ENCODE measurements at regions not wholly inside any gene's neighbourhood (a gene's known extent, or its start where the extent isn't known, plus 50 kb on each side); places are given as distances from the start of the nearest gene placed in this dataset.

DNA sequence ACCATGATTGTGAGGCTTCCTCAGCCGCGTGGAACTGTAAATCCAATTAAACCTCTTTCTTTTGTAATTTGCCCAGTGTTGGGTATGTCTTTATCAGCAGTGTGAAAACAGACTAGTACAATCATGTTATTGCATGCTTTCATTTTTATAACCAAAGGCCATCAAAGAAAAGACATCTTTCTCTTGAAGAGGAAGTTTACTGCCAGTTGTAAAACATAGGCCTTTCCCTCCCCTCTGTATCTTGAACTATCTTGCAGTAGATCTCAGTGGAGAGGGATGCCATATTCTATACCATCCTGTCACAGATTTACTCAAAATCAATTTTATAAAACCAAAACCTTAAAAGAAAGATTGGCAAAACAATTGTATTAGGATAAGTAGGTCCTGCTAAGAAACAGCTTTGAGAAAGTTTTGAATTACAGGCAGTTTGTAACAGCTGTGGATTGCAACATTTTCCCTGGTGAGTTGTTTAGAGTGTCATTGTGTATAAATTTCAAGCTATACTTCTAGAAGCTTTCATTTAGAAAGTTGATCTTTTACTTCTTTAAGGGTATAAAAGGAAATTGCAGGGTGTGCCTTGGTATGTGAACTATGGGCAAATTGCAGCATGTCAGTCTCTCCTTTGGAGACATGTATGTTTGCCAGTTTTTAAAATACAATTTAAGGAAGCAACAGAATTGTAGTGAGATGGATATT lies 128.0 kb downstream of the ATP23 start:
- Mint-ChIP-seq H3K36me3 (no peaks in the 10 kb centered on the region), H3K27ac (no peak overlapping the region), H3K4me1 (peaks cover 6% of the 10 kb centered on the region), H3K4me3 (no peak overlapping the region), H3K27me3 (ENCODE audit: low read depth) (peaks cover 2% of the 10 kb centered on the region), H3K9me3 (peaks cover 21% of the 10 kb centered on the region)
- no peak for DNase-seq (ENCODE audit: low spot score in 2 of 2, unreplicated experiment in 2 of 2)
- TF ChIP-seq, protein P1, sequence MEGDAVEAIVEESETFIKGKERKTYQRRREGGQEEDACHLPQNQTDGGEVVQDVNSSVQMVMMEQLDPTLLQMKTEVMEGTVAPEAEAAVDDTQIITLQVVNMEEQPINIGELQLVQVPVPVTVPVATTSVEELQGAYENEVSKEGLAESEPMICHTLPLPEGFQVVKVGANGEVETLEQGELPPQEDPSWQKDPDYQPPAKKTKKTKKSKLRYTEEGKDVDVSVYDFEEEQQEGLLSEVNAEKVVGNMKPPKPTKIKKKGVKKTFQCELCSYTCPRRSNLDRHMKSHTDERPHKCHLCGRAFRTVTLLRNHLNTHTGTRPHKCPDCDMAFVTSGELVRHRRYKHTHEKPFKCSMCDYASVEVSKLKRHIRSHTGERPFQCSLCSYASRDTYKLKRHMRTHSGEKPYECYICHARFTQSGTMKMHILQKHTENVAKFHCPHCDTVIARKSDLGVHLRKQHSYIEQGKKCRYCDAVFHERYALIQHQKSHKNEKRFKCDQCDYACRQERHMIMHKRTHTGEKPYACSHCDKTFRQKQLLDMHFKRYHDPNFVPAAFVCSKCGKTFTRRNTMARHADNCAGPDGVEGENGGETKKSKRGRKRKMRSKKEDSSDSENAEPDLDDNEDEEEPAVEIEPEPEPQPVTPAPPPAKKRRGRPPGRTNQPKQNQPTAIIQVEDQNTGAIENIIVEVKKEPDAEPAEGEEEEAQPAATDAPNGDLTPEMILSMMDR (IDR thresholded peaks at IDR 0.05; ENCODE audit: unreplicated experiment): no peak

DNA sequence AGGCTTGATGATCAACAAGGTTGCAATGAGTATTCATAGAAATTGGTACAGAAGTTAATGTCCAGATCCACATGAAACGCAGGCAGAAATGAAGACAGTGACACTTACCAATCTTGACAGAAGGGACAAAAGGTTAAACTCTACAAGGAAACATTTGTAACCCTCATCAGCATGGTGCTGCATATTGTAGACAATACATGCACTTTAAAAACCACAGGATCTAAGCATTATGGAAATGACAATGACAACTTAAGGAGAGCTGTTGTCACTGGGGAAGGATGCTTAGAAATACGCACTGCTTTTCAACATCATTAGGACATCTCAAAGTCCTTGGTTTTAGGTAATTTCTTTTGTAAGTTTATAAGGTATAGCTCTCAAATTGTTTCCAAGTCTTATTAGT lies 130.6 kb downstream of the ATP23 start:
- H3K9me3 Mint-ChIP-seq: peaks cover 22% of the 10 kb centered on the region
- no peak overlapping the region for H3K27ac Mint-ChIP-seq
- no peak for DNase-seq (ENCODE audit: low spot score in 2 of 2, unreplicated experiment in 2 of 2)
- TF ChIP-seq, protein P1 (IDR thresholded peaks at IDR 0.05; ENCODE audit: unreplicated experiment): no peak
- H3K27me3 Mint-ChIP-seq (ENCODE audit: low read depth): peaks cover 2% of the 10 kb centered on the region
- peaks cover 3% of the 10 kb centered on the region for H3K4me1 Mint-ChIP-seq
- no peaks in the 10 kb centered on the region for H3K36me3 Mint-ChIP-seq
- H3K4me3 Mint-ChIP-seq: no peak overlapping the region

DNA sequence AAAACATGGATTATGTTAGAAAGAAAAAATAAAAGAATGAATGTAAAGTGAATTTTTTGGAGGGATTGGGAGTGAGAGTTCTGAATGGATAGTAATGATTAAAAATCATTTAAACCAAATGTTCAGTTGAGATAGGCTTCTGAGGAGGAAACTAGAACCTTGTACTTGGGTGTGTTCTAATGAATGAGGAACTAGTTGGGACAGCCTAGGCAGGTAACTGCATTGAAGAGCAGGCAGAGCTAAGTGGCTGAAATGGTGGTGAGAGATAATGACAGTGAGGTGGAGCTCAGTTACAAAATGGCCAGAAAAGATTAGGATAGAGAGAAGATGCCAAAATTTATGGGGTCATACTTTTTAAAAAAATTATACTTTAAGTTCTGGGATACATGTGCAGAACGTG lies 132.9 kb downstream of the ATP23 start:
- TF ChIP-seq, protein P1 (IDR thresholded peaks at IDR 0.05; ENCODE audit: unreplicated experiment): no peak
- H3K4me1 Mint-ChIP-seq: peaks cover 9% of the 10 kb centered on the region
- H3K27ac Mint-ChIP-seq: no peak overlapping the region
- peaks cover 13% of the 10 kb centered on the region for H3K9me3 Mint-ChIP-seq
- H3K36me3 Mint-ChIP-seq: no peaks in the 10 kb centered on the region
- no peak overlapping the region for H3K4me3 Mint-ChIP-seq
- H3K27me3 Mint-ChIP-seq (ENCODE audit: low read depth): peaks cover 2% of the 10 kb centered on the region
- DNase-seq (ENCODE audit: low spot score in 2 of 2, unreplicated experiment in 2 of 2): no peak

DNA sequence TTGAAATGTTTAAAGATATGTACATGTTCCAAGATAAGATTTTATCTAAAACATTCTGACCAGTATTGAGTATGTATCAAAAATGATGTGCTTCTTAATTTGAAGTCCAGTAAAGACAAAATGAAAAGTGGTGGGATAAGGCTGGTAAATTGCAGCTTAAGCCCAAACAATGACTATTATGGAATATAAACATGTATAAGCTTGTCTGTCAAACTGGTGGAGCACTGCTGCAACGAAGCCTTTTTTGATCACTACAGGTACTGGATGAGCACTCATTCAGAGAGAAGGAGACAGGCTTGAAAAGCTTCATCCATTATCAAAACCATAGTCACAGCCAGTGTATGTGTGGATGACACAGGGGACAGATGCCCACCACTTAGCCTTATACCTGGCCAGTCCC lies 138.4 kb downstream of the ATP23 start:
- Mint-ChIP-seq H3K27me3 (ENCODE audit: low read depth) (no peaks in the 10 kb centered on the region), H3K36me3 (no peaks in the 10 kb centered on the region), H3K4me3 (no peak overlapping the region), H3K9me3 (no peaks in the 10 kb centered on the region), H3K4me1 (peaks cover 17% of the 10 kb centered on the region), H3K27ac (no peak overlapping the region)
- no peak for DNase-seq (ENCODE audit: low spot score in 2 of 2, unreplicated experiment in 2 of 2)
- TF ChIP-seq, protein P1 (IDR thresholded peaks at IDR 0.05; ENCODE audit: unreplicated experiment): no peak

DNA sequence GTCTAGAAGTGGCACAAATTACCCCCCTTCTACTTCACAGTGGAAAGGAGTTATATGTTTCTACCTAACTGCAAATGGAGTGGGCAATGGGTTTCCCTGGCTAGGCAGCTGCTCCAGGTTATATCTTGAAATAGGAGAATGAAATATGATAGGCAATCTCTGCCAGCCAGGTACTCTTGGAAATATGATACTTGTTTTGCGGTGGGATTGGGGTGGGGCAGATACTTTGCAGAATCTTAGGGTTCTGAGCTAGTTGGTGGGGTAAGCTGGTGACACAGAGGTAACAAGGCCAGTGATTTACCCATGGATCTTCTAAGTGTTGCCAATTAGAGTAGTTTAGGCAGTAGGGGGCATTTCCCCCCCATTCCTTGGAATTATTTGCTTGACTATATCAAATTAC lies 140.1 kb downstream of the ATP23 start:
- Mint-ChIP-seq H3K27ac (no peak overlapping the region), H3K36me3 (no peaks in the 10 kb centered on the region), H3K4me1 (peaks cover 17% of the 10 kb centered on the region), H3K4me3 (no peak overlapping the region), H3K9me3 (no peaks in the 10 kb centered on the region), H3K27me3 (ENCODE audit: low read depth) (no peaks in the 10 kb centered on the region)
- no peak for DNase-seq (ENCODE audit: low spot score in 2 of 2, unreplicated experiment in 2 of 2)
- TF ChIP-seq, protein P1 (IDR thresholded peaks at IDR 0.05; ENCODE audit: unreplicated experiment): no peak
